ENCODE measurements at regions not wholly inside any gene's neighbourhood (a gene's known extent, or its start where the extent isn't known, plus 50 kb on each side); places are given as distances from the start of the nearest gene placed in this dataset.
"Not testable (repeated sequence)": the region's sequence is repeated elsewhere in the genome, so short reads cannot be mapped to it uniquely, and the experiment has no call there.

- no peak for DNase-seq
These were observed 101.9 kb downstream of the PLK2 start for GRCh38 chr5:58357799-58358500.

- no peak for DNase-seq
These were observed 102.8 kb downstream of the PLK2 start for GRCh38 chr5:58357121-58357520.

- DNase-seq: no peak
These were observed 103.2 kb downstream of the PLK2 start for GRCh38 chr5:58356662-58357061.

- no peak for DNase-seq
These were observed 105.1 kb downstream of the PLK2 start for GRCh38 chr5:58354827-58355226.

- DNase-seq: no peak
These were observed 105.9 kb downstream of the PLK2 start for GRCh38 chr5:58353992-58354391.

GRCh38 chr5:58351190-58351589, 108.7 kb downstream of the PLK2 start:
- DNase-seq: no peak

- no peak for DNase-seq
These were observed 110.7 kb downstream of the PLK2 start for GRCh38 chr5:58348996-58349728.

GRCh38 chr5:58346041-58346440, 113.8 kb downstream of the PLK2 start:
- DNase-seq: peak; percentile 17

- DNase-seq: no peak
These were observed 118.4 kb downstream of the PLK2 start for GRCh38 chr5:58341476-58341875.

- no peak for DNase-seq
These were observed 124.4 kb downstream of the PLK2 start for GRCh38 chr5:58335518-58335917.

- no peak for DNase-seq
These were observed 125.9 kb downstream of the PLK2 start for GRCh38 chr5:58334035-58334434.

- no peak for DNase-seq
These were observed 129.1 kb downstream of the PLK2 start for GRCh38 chr5:58330781-58331180.

- no peak for DNase-seq
These were observed 132.6 kb downstream of the PLK2 start for GRCh38 chr5:58327289-58327688.

- DNase-seq: peak; percentile 16
These were observed 133.9 kb downstream of the PLK2 start for GRCh38 chr5:58326022-58326421.

GRCh38 chr5:58322453-58322852, 137.4 kb downstream of the PLK2 start:
- no peak for DNase-seq

- no peak for DNase-seq
These were observed 141.4 kb downstream of the PLK2 start for GRCh38 chr5:58318468-58318867.

- DNase-seq: no peak
These were observed 142.1 kb downstream of the PLK2 start for GRCh38 chr5:58317808-58318207.

- peak; percentile 42 for DNase-seq
These were observed 142.9 kb downstream of the PLK2 start for GRCh38 chr5:58317009-58317408.

- no peak for DNase-seq
These were observed 144.1 kb downstream of the PLK2 start for GRCh38 chr5:58315794-58316193.

GRCh38 chr5:58314356-58315210, 145.3 kb downstream of the PLK2 start:
- DNase-seq: no peak

- DNase-seq: no peak
These were observed 147.6 kb downstream of the PLK2 start for GRCh38 chr5:58312299-58312698.

- DNase-seq: no peak
These were observed 148.4 kb downstream of the PLK2 start for GRCh38 chr5:58311526-58311925.

- DNase-seq: not testable (repeated sequence)
These were observed 151.5 kb downstream of the PLK2 start for GRCh38 chr5:58308384-58308783.
